Nephron progenitor cell (in vitro differentiated cells): ENCODE measurements at regions not wholly inside any gene's neighbourhood (a gene's known extent, or its start where the extent isn't known, plus 50 kb on each side); places are given as distances from the start of the nearest gene placed in this dataset.

ENCODE experiments used
- DNase-seq: peaks from one replicate; pipeline ENCODE4 v3.0.0; 2021
- H3K27ac Mint-ChIP-seq: 2 replicates; pipeline ENCODE4 v1.8.0; 2021; ENCODE audit warnings: mild to moderate bottlenecking, moderate library complexity, mixed read lengths
- H3K27me3 Mint-ChIP-seq: 2 replicates; pipeline ENCODE4 v1.8.0; 2021; ENCODE audit warnings: mild to moderate bottlenecking, low read depth, mixed read lengths; ENCODE audit not compliant: poor library complexity
- H3K36me3 Mint-ChIP-seq: 2 replicates; pipeline ENCODE4 v1.8.0; 2021; ENCODE audit warnings: low read depth, mixed read lengths
- H3K4me1 Mint-ChIP-seq: 2 replicates; pipeline ENCODE4 v1.8.0; 2021; ENCODE audit warnings: mixed read lengths
- H3K4me3 Mint-ChIP-seq: 2 replicates; pipeline ENCODE4 v1.8.0; 2021; ENCODE audit warnings: mild to moderate bottlenecking, moderate library complexity, mixed read lengths
- H3K9me3 Mint-ChIP-seq: 2 replicates; pipeline ENCODE4 v1.8.0; 2021; ENCODE audit warnings: mild to moderate bottlenecking, moderate library complexity, mixed read lengths
- CTCF ChIP-seq: fragments of 200-600 bp; sonication (generic); IDR thresholded peaks from 2 replicates; pipeline ENCODE4 v1.5.0; 2021; ENCODE audit warnings: antibody characterized with exemption

DNA sequence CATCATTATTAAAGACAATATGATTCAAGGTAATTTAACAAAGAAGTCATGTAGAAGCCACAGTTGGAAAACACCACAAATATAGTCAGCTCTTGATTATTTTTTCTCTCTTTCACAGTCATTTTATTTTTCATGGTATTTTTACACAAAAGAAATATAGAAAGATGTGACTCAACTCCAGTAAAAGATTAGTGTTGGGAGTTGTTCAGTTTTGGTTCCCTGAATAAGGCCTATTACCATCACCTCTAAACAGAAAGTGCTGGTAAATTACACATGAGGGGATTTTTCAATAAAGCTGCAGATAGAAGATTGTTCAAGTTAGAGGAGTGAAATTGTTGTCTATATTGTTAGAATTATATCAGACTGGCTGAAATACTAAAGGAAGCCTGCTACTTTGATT, 107.0 kb downstream of the DDIT4L start:
- H3K27me3 Mint-ChIP-seq: peaks cover 6% of the 10 kb centered on the region
- DNase-seq: no peak
- H3K9me3 Mint-ChIP-seq: no peaks in the 10 kb centered on the region
- H3K4me1 Mint-ChIP-seq: no peaks in the 10 kb centered on the region
- TF ChIP-seq CTCF: no peak
- H3K4me3 Mint-ChIP-seq: no peak overlapping the region
- H3K36me3 Mint-ChIP-seq: no peaks in the 10 kb centered on the region
- no peak overlapping the region for H3K27ac Mint-ChIP-seq

DNA sequence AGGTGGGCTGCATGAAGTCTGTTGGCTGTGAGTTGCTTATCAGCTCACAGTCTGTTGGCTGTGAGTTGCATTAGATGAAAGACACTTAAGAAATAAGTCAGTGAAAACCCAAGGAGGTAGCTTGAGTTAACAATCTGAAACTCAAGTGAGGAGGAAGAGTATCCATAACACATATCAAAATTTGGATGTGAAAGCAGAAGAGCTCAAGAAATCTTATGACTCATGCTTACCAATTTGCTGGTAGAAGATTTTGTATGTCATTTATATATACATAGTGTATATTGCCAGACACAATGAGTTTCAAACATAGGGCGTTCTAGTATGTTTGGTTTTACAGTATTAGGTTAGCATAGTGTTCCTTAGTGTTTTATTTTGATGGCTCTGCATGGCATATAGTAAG, 107.4 kb downstream of the DDIT4L start:
- H3K9me3 Mint-ChIP-seq: no peaks in the 10 kb centered on the region
- no peak overlapping the region for H3K27ac Mint-ChIP-seq
- no peaks in the 10 kb centered on the region for H3K36me3 Mint-ChIP-seq
- H3K4me1 Mint-ChIP-seq: no peaks in the 10 kb centered on the region
- peaks cover 6% of the 10 kb centered on the region for H3K27me3 Mint-ChIP-seq
- H3K4me3 Mint-ChIP-seq: no peak overlapping the region
- DNase-seq: no peak
- no peak for TF ChIP-seq CTCF

DNA sequence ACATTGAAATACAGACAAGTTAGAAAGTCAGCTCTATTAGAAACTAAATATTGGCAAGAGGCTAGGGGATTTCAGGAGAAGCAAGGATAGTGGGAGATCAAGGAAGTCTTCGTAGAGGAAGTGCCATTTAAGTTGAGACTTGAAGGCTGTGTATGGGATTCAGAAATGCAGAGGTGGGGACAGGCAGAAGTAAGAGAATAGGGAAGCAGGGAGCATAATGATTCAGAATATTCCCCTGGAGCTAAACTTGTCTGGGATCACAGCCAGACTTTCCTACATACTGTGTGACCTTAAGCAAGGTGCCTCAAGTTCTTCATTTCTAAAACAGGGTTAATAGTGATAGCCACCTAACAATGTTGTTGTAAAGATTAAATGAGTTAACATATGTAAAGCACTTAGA, 108.8 kb downstream of the DDIT4L start:
- Mint-ChIP-seq H3K27ac (no peak overlapping the region), H3K27me3 (peaks cover 6% of the 10 kb centered on the region), H3K36me3 (no peaks in the 10 kb centered on the region), H3K9me3 (no peaks in the 10 kb centered on the region), H3K4me1 (no peaks in the 10 kb centered on the region), H3K4me3 (no peak overlapping the region)
- no peak for TF ChIP-seq CTCF
- no peak for DNase-seq

- no peak overlapping the region for H3K4me3 Mint-ChIP-seq
- no peaks in the 10 kb centered on the region for H3K9me3 Mint-ChIP-seq
- peaks cover 6% of the 10 kb centered on the region for H3K27me3 Mint-ChIP-seq
- no peaks in the 10 kb centered on the region for H3K4me1 Mint-ChIP-seq
- no peak for DNase-seq
- no peaks in the 10 kb centered on the region for H3K36me3 Mint-ChIP-seq
- no peak for TF ChIP-seq CTCF
- no peak overlapping the region for H3K27ac Mint-ChIP-seq
Measured at GRCh38 chr4:100079264-100079663, 111.0 kb downstream of the DDIT4L start.

DNA sequence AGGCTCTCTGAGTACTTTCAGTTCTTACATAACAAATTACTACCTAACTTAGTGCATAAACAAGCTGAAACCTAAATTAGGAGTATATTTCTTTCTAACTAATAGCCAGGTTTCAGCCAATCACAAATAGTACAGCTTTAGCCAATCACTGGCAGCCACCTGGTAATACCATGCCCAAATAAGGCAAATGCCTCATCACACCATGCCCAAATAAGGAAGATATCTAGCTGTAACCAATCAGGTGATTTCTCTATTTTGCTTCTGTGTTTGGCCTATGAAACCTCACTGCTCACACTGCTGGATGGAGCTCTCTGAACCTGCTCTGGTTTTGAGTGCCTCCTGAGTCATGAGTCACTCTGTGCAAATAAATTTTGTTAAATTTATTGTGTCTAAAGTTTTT, 113.5 kb downstream of the DDIT4L start:
- Mint-ChIP-seq H3K27me3 (peaks cover 2% of the 10 kb centered on the region), H3K27ac (no peak overlapping the region), H3K4me3 (no peak overlapping the region), H3K36me3 (no peaks in the 10 kb centered on the region), H3K9me3 (no peaks in the 10 kb centered on the region), H3K4me1 (no peaks in the 10 kb centered on the region)
- DNase-seq: no peak
- no peak for TF ChIP-seq CTCF

- no peak overlapping the region for H3K4me3 Mint-ChIP-seq
- H3K9me3 Mint-ChIP-seq: no peaks in the 10 kb centered on the region
- no peak for TF ChIP-seq CTCF
- peaks cover 2% of the 10 kb centered on the region for H3K27me3 Mint-ChIP-seq
- no peaks in the 10 kb centered on the region for H3K36me3 Mint-ChIP-seq
- no peak for DNase-seq
- H3K4me1 Mint-ChIP-seq: no peaks in the 10 kb centered on the region
- no peak overlapping the region for H3K27ac Mint-ChIP-seq
Measured at GRCh38 chr4:100075486-100076270, 114.6 kb downstream of the DDIT4L start.
